HG02642 (cell line): ENCODE measurements at regions not wholly inside any gene's neighbourhood (a gene's known extent, or its start where the extent isn't known, plus 50 kb on each side); places are given as distances from the start of the nearest gene placed in this dataset.

Experiments
- ATAC-seq: cut with Tn5 transposase; IDR thresholded peaks from one replicate; pipeline ENCODE4 v1.9.1; 2021; ENCODE audit warnings: mild to moderate bottlenecking; ENCODE audit not compliant: unreplicated experiment, poor library complexity

DNA sequence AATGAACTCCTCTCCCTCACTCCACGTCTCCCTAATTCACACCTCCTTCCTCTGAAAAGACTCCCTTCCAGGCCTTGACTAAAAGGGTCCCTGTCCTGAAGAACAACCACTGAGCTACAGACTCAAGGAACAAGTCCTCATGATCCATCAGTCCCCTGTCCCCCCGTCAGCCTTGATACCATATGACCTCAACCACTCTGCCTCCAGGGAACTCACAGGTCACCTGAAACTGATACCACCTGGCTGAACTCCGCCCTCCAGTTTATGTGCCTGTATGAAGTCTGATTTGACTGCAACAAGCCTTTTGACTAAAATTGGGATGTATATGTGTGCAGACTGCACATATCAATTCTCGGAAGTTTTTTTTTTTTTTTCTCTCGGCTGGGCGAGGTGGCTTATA is 88.7 kb downstream of the UGCG start:
- peak; percentile 40 for ATAC-seq

DNA sequence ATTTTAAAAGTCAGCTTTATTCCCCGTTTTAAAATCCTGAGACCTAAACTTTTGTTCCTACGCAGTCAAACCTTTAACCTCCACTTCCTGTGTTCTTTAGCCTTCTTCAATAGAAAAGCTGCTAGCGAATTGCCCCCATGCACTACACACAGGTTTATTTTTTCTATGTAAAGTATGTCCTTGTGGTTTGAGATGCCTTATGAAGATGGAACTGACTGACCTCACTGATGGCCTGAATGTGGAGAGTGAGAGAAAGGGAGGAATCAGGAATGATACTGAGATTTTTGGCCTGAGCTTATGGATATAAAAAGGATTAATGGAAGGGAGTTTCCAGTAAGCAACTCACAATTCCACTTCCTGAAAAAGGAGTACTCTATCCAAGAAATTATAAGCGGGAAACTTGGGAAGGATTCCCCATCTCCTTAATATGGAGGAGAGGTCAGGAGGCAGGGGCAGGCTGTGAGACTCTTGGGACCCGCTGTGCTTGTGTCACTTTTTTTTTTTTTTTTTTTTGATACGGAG is 89.5 kb downstream of the UGCG start:
- ATAC-seq: no peak
